Superior temporal gyrus (tissue), 1 donor: ENCODE measurements at regions not wholly inside any gene's neighbourhood (a gene's known extent, or its start where the extent isn't known, plus 50 kb on each side); places are given as distances from the start of the nearest gene placed in this dataset.

ENCODE experiments used
- DNase-seq: peaks from one replicate; pipeline ENCODE4 v3.0.0-alpha.2; 2016; ENCODE audit errors: extremely low spot score

DNA sequence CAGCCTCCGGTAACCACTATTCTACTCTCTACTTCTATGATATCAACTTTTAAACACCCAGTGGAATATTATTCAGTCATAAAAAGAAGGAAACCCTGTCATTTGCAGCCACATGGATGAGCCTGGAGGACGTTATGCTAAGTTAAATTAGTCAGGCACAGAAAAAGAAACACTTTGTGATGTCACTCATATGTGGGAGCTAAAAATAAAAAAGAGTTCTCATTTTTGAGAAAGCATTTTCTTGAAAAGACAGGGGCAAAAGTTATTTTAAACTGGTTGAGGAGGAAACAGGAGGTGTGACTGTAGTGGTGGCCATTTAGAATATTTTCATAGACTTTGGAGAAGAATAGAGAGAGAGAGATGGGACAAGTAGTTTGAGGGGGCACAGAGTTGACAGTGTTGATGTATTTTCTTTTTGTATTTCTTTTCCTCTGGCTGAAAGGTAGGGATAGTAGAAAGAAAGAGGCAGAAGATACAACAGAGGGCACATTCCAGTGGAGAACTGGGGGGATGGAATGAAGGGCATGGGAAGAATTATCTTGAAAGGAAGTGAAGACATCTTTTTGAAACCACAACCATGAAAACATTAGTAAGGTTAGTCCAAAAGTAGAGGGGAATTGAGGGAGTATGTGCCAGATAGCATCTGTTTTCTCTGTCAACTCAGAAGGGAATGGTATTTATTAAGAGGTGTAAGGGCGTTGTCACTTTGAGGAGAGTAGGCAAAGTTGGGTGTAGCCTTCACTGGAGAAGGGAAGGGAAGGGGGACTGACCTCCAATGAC is 181.3 kb upstream of the GMDS start:
- no peak for DNase-seq

GRCh38 chr6:2416128-2416712 is 170.8 kb upstream of the GMDS start:
- no peak for DNase-seq

DNA sequence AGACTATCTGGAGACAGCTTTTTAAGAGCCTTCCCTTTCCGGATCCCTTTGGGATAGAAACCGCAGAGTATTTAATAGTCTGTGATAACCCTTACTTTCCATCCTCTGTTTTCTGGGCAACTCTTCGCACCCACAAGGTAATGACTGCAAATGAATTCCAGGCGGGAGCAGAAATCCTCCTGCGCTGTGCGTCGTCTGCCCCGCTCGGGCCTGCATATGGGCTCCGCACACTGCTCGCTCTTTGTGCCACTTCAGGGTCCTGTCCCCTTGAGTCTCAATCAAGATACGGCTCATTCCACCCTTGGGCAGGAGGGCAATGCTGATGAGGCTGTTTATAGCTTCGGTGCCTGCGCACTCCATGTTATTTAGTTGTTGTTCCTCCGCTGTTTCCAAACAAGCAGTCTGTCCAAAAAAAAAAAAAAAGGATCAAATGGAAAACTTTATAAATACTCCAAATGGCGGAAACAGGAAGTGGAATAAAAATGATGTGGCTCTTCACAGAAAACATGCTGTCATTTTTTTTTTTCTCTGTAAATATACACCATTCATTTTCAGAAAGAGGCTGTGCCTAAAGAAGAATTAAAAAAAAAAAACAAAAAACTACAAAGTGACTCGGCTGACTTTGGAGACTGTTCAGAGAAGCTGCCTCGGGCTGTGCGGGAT is 169.6 kb upstream of the GMDS start:
- no peak for DNase-seq

- DNase-seq: no peak
Measured at GRCh38 chr6:2412731-2413130, 167.3 kb upstream of the GMDS start.

GRCh38 chr6:2410656-2411380 is 165.4 kb upstream of the GMDS start:
- DNase-seq: no peak

DNA sequence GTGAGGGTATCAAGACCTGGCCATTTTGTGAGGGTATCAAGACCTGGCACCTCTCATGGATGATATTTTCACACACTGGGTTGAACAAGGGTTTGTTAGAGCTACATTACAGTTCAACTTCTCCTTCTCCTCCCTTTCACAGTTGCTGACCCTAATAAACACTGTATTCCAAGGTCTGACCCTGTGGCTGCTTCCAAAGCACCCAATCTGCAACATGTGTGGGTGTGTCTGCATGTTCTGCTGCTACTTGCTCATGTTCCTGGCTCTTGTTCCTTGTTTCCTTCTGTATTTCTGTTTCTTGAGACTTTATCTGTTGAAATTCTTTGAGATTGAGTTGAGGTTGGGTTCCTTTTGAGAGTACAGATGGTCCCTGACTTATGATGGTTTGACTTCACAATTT is 162.1 kb upstream of the GMDS start:
- no peak for DNase-seq

DNA sequence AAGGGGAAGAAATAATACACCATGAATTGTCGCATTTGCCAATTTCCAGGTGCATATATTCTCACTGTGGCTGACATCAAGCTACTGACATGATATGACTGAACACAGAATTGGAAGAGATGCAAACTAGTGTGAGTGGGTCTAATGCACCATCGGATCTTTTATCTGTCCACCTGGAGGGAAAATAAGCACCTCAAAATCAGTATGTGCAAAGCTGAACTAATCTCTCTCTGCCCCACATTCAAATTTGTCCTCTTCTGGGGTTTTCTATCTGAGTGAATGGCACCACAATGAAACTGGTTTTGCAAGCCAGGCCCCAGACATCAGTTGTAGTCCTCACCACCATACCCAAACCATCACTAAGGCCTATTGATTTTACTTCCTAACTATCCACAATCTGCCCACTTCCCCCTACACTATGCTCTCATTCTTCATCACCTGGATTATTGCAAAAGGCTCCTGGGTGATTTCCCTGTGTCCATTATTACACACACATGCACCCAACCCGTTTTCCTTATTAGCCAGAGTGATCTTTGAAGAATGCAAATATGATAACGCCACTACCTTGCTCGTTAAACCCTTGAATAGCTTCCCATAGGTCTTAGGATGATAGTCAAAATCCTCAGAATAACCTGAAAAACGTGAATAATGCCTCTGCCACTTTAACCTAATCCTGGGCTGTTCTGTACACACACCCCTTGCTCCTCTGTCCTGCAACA is 159.0 kb upstream of the GMDS start:
- no peak for DNase-seq

DNA sequence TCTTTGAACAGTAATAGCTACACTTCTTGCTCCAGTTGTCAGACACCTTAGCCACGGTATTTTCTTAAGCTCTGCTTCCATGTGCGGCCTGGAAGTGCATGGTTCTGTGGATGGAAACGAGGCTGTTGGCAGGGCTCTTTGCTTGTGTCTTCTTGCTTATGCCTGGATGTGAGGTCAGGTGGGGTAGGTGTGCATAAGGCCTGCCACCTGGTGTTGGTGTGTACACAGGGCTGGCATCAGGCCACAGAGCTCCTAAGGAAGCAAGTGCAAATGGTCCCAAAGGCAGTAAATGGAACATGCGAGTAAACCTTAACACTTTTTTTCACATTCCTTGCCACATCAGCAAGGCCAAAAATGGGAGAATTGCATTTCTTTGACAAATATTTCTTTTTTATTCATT is 158.1 kb upstream of the GMDS start:
- DNase-seq: no peak

- no peak for DNase-seq
Measured at GRCh38 chr6:2396846-2397630, 151.6 kb upstream of the GMDS start.

GRCh38 chr6:2396042-2396657 is 150.7 kb upstream of the GMDS start:
- DNase-seq: no peak

DNA sequence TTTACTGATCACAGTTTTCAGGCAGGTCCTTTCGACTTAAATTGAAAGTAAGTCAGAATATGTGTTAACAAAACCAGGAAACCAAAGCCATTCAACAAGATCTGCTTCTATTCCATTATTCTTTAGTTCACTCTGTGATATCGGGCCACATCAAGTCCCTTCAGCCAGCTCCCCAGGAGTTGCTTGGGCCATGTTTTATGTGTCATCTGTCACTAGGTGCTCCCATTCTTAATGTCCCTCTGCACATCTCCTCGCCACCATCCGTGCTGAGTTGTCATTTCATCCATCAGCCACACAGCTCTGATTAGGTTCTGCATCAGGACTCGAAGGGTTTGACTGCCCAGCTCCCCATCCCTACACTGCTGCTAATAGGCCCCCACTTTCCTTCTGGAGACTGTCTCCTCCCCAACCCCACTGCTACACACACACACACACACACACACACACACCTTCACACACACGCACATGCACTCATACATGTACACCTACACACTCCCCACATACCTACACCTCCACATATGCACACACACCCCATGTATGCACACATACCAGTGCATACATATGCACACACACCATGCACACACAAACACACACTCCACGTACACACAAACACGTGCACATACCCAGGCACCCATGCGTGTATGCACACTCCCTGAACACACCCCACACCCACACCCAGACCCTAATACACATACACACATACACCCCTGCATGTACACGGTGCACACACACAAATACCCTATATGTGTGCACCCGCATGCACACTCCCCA is 143.3 kb upstream of the GMDS start:
- DNase-seq: no peak

DNA sequence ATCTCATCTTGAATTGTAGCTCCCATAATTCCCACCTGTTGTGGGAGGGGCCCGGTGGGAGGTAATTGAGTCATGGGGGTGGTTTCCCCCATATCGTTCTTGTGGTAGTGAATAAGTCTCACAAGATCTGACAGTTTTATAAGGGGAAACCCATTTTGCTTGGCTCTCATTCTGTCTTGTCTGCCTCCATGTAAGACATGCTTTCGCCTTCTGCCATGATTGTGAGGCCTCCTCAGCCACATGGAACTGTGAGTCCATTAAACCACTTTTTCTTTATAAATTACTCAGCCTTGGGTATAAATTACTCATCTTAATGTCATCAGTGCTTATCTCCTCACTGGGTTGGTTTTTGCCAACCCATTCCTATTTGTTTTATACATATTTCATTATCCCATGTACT is 142.0 kb upstream of the GMDS start:
- no peak for DNase-seq

DNA sequence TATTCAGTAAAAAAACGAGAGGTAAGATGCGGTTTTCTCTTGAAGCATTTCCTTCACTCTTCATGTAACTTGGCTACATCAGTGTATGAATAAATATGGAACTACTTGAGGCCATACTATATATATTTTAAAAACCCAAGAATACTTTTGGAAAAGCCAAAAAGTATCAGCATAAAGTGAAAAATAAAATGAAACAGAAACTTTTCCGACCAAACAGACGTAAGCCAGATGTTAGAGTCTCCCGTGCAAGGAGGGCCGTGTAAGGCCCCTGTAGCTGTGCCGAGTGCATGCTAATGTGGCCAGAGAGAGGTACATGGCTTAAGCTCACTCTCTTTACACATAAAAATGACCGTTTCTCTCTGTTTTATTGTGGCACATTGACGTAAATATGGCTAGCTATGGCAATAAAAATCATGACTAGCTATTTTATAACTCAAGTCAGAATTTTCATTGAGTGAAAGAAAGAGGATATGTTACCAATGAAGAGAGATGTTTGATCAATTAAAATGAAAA is 140.1 kb upstream of the GMDS start:
- no peak for DNase-seq

DNA sequence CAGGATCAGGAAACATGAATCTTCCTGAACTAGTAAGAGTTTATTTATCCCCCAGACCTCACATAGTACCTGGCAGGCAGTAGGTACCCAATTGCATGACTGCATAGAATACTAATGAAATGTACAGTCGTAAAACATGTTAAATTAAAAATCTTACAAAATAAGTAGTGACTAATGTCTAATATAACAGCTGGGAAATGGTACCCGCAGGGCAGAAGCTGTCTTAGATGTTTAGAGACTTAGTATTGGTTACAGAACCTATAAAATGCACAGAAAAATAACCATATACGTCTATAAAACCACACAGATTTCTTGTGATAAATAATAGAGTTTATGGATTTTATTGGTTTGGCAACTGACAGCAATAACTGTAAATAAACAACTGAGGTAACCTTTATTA is 139.1 kb upstream of the GMDS start:
- DNase-seq: no peak

GRCh38 chr6:2381872-2382661 is 136.7 kb upstream of the GMDS start:
- no peak for DNase-seq

- no peak for DNase-seq
Measured at GRCh38 chr6:2378891-2379652, 133.7 kb upstream of the GMDS start.

DNA sequence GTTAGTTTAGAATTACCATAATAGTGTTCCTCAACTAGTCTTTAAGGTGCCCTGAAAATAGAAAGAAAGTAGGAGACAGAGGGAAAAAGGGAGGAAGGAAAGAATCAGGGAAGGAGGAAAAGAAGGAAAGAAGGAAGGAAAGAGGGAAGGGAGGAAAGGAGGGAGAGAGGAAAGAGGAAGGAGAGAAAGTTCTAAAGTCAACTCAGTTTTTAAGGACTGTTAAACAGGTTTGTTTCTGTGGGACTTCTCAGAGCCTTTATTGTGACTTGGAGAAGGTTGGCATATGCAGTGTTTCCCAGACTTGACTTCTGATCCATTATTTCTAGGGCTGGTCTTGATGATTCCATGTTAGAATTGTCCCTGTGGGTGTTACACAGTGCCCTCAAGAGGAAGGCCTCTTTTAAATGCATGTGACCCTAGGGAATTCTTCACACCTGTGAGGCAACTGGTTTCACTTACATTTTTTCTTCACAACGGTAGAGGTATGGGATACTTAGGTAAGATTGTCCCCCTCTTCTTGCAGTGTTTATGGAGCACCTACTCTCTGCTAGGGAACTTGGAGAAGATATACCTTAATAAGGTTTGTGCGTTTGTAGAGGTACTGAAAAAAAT is 132.7 kb upstream of the GMDS start:
- no peak for DNase-seq
